ENCODE measurements at regions not wholly inside any gene's neighbourhood (a gene's known extent, or its start where the extent isn't known, plus 50 kb on each side); places are given as distances from the start of the nearest gene placed in this dataset.

DNA sequence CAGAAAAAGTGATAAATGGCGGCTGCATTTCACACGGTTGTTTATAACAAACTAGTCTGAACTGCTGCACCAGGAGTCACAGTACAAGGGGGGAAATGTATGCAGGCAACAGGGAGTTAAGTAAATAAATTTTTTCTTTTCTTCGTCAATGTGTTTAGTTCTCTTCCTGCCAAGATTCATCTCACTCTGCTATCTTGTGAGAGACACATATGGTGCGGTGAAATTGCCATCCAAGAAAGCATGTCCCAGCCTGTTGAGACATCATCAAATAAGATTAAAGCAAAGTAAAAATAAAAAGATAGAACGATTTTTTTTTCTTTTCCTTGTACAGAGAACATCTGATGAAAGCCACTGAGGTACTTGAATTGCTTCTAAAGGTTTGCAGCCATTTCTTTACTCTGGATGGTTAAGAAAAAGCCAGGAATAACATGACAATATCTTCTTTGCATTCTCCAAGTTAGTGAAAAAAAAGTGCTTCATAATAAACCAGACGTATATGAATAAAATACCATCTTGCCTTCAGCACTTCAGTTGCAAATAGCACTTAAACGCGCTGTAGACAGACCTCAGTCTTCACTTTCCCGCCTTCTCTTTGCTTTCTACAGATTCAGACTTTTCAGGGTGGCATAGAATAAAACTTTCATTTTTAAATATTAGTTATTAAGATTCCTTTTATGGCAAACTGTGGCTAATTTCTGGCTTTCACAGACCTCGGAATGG, 506.2 kb upstream of the ZFHX3 start:
- peaks cover 0 to 8% of the 10 kb centered on the region in 2 donors for H3K27me3 ChIP-seq
- H3K4me1 ChIP-seq = no peaks in the 10 kb centered on the region
- TF ChIP-seq, protein P1, sequence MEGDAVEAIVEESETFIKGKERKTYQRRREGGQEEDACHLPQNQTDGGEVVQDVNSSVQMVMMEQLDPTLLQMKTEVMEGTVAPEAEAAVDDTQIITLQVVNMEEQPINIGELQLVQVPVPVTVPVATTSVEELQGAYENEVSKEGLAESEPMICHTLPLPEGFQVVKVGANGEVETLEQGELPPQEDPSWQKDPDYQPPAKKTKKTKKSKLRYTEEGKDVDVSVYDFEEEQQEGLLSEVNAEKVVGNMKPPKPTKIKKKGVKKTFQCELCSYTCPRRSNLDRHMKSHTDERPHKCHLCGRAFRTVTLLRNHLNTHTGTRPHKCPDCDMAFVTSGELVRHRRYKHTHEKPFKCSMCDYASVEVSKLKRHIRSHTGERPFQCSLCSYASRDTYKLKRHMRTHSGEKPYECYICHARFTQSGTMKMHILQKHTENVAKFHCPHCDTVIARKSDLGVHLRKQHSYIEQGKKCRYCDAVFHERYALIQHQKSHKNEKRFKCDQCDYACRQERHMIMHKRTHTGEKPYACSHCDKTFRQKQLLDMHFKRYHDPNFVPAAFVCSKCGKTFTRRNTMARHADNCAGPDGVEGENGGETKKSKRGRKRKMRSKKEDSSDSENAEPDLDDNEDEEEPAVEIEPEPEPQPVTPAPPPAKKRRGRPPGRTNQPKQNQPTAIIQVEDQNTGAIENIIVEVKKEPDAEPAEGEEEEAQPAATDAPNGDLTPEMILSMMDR (IDR thresholded peaks at IDR 0.05) = no peak
- TF ChIP-seq POLR2A (IDR thresholded peaks at IDR 0.05) (no peak), EP300 (IDR thresholded peaks at IDR 0.05) (no peak)
- no peaks in the 10 kb centered on the region for H3K9me3 ChIP-seq
- 77 to 80% methylated on average over 10 of the region's 10 CpGs for WGBS, 2 donors
- no peaks in the 10 kb centered on the region for H3K36me3 ChIP-seq
- no peak overlapping the region for H3K4me3 ChIP-seq
- no peak overlapping the region for H3K27ac ChIP-seq
- no peak for DNase-seq (ENCODE audit: low spot score in 2 of 2)

DNA sequence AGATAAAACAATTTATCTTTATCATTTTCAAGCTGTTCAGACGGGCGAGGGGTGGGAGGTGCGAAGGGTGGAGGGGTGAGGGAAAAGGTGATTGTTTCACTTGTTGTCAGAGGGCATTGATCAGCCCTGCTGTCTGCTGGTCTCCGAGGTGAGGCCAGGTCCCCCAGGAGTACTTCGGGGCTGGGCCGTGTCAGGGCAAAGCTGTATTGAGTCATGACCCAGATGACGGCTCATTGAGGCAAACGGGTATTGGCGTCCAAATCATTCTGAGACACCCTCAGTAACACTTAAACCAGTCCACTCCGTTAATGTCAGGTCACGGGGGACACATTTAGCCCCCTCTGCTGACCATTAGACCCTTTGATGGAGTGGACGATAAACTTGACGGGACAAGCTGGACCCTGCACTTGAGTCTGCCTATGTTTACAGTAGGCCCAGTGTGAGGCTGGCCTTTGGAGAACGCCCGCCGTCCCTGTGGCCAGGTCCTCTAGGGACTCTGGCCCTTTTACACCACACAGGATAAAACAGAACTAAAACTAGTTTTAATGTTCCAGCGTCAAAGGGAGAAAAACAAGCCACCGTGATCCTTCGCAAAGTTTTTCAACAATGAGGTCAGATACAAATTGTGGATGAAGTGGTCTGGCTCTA, 502.2 kb upstream of the ZFHX3 start:
- Histone ChIP-seq H3K9me3 (no peaks in the 10 kb centered on the region), H3K4me3 (no peak overlapping the region), H3K4me1 (peaks cover 0 to 8% (median 0%) of the 10 kb centered on the region in 4 donors), H3K27ac (no peak overlapping the region), H3K36me3 (no peaks in the 10 kb centered on the region), H3K27me3 (peaks cover 0 to 46% of the 10 kb centered on the region in 2 donors)
- no peak for TF ChIP-seq POLR2A (IDR thresholded peaks at IDR 0.05)
- TF ChIP-seq, protein P1 (IDR thresholded peaks at IDR 0.05) = no peak
- TF ChIP-seq EP300 (IDR thresholded peaks at IDR 0.05) = no peak
- no peak for DNase-seq (ENCODE audit: low spot score in 2 of 2)
- WGBS, 2 donors = 78 to 79% methylated on average over 17 to 19 of the region's 19 CpGs

DNA sequence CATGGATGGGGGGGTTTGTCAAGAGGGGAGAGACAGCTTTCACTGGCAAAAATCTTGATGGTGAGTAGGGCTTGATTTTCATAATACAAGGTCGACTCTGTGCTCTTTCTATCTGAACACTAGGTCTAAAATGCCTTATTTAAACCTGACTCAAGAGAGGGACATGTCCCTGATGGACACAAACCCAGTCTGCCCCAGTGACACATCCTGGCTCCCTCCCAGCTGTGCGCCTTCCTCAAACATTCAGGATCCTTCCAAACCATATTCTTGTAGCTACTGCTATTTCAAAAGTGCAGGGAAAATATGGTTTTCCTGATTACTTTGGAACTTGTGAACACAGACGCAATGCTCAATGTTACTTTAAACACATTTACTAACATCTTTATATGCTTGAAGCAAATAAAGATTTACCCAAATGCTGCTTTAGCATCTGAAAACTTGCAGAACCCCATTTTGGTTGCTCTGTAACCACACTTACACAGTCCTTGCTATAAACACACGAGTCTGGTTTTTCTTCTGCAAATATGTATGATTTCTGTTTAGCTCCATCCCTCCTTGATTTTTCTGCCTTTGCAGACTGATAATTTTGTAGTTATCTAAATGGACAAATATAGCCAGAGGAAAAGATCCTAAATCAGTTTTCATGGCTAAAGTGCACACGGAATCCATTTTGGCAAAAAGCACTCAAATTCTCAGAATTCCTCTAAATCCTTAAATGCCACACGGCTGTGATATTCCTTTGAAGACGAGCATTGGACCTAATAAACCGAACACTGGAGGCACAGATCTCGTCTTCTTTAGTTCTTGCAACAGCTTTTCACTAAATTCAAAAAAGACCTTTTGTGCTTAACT, 499.9 kb upstream of the ZFHX3 start:
- no peak for DNase-seq (ENCODE audit: low spot score in 2 of 2)
- peaks cover 0 to 68% of the 10 kb centered on the region in 2 donors for H3K27me3 ChIP-seq
- no peak overlapping the region for H3K4me3 ChIP-seq
- peaks cover 0 to 15% (median 0%) of the 10 kb centered on the region in 4 donors for H3K4me1 ChIP-seq
- no peaks in the 10 kb centered on the region for H3K36me3 ChIP-seq
- H3K9me3 ChIP-seq = no peaks in the 10 kb centered on the region
- TF ChIP-seq, protein P1 (IDR thresholded peaks at IDR 0.05) = no peak
- TF ChIP-seq POLR2A (IDR thresholded peaks at IDR 0.05) = no peak
- no peak for TF ChIP-seq EP300 (IDR thresholded peaks at IDR 0.05)
- H3K27ac ChIP-seq = no peak overlapping the region
- 39 to 50% methylated on average over 9 of the region's 9 CpGs for WGBS, 2 donors

DNA sequence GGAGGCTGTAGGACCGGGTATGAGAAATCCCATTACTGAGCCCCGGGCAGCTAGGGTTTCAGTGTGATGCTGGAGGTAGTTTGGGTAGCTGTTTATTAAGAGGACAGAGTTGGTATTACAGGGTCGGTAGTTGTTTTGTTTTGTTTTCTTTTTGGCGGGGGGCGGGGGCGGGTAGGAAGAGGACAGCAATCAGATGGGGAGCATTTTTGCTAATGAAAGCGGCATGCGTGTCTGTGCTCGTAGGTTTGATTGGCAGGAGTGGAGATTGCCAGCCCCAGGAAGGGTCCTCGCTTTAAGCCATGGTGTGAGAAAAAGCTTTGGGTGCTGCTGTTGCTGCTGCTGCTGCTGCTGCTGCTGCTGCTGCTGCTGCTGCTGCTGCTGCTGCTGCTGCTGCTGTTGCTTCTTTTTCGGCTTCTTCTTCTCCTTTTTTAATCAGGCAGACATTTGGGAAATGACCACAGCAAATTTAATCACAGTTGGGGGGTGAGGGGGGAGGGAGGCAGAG, 498.5 kb upstream of the ZFHX3 start:
- TF ChIP-seq, protein P1 (IDR thresholded peaks at IDR 0.05) = no peak
- no peak for TF ChIP-seq EP300 (IDR thresholded peaks at IDR 0.05)
- TF ChIP-seq POLR2A (IDR thresholded peaks at IDR 0.05) = no peak
- H3K9me3 ChIP-seq = no peaks in the 10 kb centered on the region
- DNase-seq (ENCODE audit: low spot score in 2 of 2) = no peak
- H3K4me1 ChIP-seq = peaks cover 0 to 15% (median 0%) of the 10 kb centered on the region in 4 donors
- H3K4me3 ChIP-seq = no peak overlapping the region
- no peaks in the 10 kb centered on the region for H3K36me3 ChIP-seq
- H3K27me3 ChIP-seq = peaks cover 0 to 68% of the 10 kb centered on the region in 2 donors
- WGBS, 2 donors = 19 to 33% methylated on average over 11 of the region's 11 CpGs
- H3K27ac ChIP-seq = no peak overlapping the region

All from tibial nerve (tissue), 4 donors.